Midbrain (tissue), 1 donor: ENCODE measurements at regions not wholly inside any gene's neighbourhood (a gene's known extent, or its start where the extent isn't known, plus 50 kb on each side); places are given as distances from the start of the nearest gene placed in this dataset.

ENCODE experiments used
- DNase-seq: peaks from one replicate; lab custom pipeline; 2025; lab: John Stamatoyannopoulos, UW

- DNase-seq, result peak; percentile 84
Measured at GRCh38 chr16:85291302-85292148, 179.3 kb upstream of the CIBAR2 start.

GRCh38 chr16:85293458-85293857, 181.2 kb upstream of the CIBAR2 start:
- DNase-seq, result no peak

- no peak for DNase-seq
Measured at GRCh38 chr16:85293904-85294642, 181.8 kb upstream of the CIBAR2 start.

GRCh38 chr16:85294810-85295508, 182.7 kb upstream of the CIBAR2 start:
- DNase-seq, result no peak

GRCh38 chr16:85296859-85297660, 184.8 kb upstream of the CIBAR2 start:
- DNase-seq, result peak; percentile 23

GRCh38 chr16:85297881-85298280, 185.6 kb upstream of the CIBAR2 start:
- no peak for DNase-seq

GRCh38 chr16:85300406-85300968, 188.2 kb upstream of the CIBAR2 start:
- no peak for DNase-seq

GRCh38 chr16:85301231-85301630, 189.0 kb upstream of the CIBAR2 start:
- DNase-seq, result no peak

GRCh38 chr16:85302018-85302847, 190.0 kb upstream of the CIBAR2 start:
- DNase-seq, result no peak

GRCh38 chr16:85302848-85303353, 190.6 kb upstream of the CIBAR2 start:
- no peak for DNase-seq

GRCh38 chr16:85303354-85303883, 191.1 kb upstream of the CIBAR2 start:
- peak; percentile 37 for DNase-seq

GRCh38 chr16:85304337-85304736, 192.1 kb upstream of the CIBAR2 start:
- DNase-seq, result no peak

GRCh38 chr16:85306071-85306792, 194.0 kb upstream of the CIBAR2 start:
- DNase-seq, result no peak

- DNase-seq, result no peak
Measured at GRCh38 chr16:85306793-85307551, 194.7 kb upstream of the CIBAR2 start.

GRCh38 chr16:85307552-85308364, 195.5 kb upstream of the CIBAR2 start:
- no peak for DNase-seq

- no peak for DNase-seq
Measured at GRCh38 chr16:85308611-85309540, 196.6 kb upstream of the CIBAR2 start.
